ENCODE measurements at regions not wholly inside any gene's neighbourhood (a gene's known extent, or its start where the extent isn't known, plus 50 kb on each side); places are given as distances from the start of the nearest gene placed in this dataset.

DNA sequence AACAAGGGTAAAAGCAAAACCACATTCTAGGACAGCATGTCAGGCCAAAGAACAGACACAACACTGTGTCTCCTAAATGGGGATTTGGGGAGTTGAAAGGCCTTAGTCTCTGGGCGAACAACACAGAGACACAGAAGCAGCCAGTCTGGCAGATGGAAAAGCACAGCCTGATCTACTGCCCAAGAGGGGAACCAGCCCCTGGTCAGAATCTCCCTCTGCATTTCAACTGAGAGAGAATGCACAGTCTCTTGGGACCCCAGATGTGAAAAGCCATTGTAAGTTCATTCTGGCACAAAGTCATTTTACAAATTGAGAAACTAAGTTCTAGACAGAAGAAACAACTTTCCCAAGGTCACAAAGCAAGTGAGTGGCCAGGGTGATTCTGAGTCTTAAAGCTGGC, 331.7 kb downstream of the TNS1 start:
- ChIA-PET POLR2A (no interaction called here), CTCF (interaction anchor here (0.6 to 1.6 kb wide), 3 partner anchors 14 to 42 kb away, joined by 3 to 4 read pairs (median 3); no protein-coding TSS in a partner anchor)
- no peaks in the 10 kb centered on the region for H3K27me3 ChIP-seq (ENCODE audit: control insufficient read depth, insufficient read depth, low read length)
- H3K4me3 ChIP-seq (ENCODE audit: low read depth, low read length), result no peak overlapping the region
- DNase-seq (ENCODE audit: low read depth), result no peak
- H3K36me3 ChIP-seq (ENCODE audit: control insufficient read depth, insufficient read depth, low read length), result no peaks in the 10 kb centered on the region
- TF ChIP-seq, protein P1, sequence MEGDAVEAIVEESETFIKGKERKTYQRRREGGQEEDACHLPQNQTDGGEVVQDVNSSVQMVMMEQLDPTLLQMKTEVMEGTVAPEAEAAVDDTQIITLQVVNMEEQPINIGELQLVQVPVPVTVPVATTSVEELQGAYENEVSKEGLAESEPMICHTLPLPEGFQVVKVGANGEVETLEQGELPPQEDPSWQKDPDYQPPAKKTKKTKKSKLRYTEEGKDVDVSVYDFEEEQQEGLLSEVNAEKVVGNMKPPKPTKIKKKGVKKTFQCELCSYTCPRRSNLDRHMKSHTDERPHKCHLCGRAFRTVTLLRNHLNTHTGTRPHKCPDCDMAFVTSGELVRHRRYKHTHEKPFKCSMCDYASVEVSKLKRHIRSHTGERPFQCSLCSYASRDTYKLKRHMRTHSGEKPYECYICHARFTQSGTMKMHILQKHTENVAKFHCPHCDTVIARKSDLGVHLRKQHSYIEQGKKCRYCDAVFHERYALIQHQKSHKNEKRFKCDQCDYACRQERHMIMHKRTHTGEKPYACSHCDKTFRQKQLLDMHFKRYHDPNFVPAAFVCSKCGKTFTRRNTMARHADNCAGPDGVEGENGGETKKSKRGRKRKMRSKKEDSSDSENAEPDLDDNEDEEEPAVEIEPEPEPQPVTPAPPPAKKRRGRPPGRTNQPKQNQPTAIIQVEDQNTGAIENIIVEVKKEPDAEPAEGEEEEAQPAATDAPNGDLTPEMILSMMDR (IDR thresholded peaks at IDR 0.05; ENCODE audit: insufficient read depth, low read depth, low read length), result no peak

DNA sequence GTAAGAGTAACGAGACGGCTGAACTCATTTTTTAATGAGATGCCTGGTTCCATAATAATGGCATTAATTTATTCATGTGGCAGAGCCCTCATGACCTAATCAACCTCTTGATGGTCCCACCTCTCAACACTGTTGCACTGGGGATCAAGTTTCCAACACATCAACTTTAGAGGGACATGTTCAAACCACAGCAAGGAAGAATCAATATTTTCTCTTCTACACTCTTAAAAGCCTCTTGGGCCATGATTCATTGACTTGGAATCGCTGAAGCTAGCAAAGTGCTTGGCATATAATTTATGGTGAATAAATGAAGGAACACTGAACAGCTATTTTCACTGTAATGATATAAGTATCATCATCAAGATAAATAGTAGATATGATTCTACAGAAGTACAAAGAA, 333.0 kb downstream of the TNS1 start:
- H3K27me3 ChIP-seq (ENCODE audit: control insufficient read depth, insufficient read depth, low read length), result no peaks in the 10 kb centered on the region
- no peak overlapping the region for H3K4me3 ChIP-seq (ENCODE audit: low read depth, low read length)
- no peaks in the 10 kb centered on the region for H3K36me3 ChIP-seq (ENCODE audit: control insufficient read depth, insufficient read depth, low read length)
- CTCF ChIA-PET, result interaction anchor here (0.8 to 1.6 kb wide), 3 partner anchors 10 to 19 kb away, joined by 4 to 8 read pairs (median 5); no protein-coding TSS in a partner anchor
- POLR2A ChIA-PET, result no interaction called here
- TF ChIP-seq, protein P1 (IDR thresholded peaks at IDR 0.05; ENCODE audit: insufficient read depth, low read depth, low read length), result no peak
- no peak for DNase-seq (ENCODE audit: low read depth)

DNA sequence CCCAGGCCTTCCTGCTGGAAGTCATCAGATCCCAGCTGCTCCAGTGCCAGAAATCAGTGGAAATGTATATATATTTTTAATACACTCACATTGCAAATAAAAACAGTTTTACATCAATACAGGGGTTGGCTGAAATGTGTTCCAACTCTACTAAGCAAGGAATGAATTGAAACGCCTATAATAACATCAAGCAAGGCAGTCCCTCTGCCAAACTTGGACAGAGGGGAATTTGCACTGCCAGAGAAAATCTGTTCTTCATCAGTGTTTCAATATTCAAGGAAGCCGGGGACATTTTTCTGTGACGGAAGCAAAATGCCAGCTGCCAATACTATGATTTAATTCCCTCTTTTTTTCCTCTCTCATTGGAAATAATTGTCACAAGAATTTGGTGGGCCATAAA, 335.3 kb downstream of the TNS1 start:
- H3K27me3 ChIP-seq (ENCODE audit: control insufficient read depth, insufficient read depth, low read length), result no peaks in the 10 kb centered on the region
- no peaks in the 10 kb centered on the region for H3K36me3 ChIP-seq (ENCODE audit: control insufficient read depth, insufficient read depth, low read length)
- no peak for DNase-seq (ENCODE audit: low read depth)
- no peak overlapping the region for H3K4me3 ChIP-seq (ENCODE audit: low read depth, low read length)
- TF ChIP-seq, protein P1 (IDR thresholded peaks at IDR 0.05; ENCODE audit: insufficient read depth, low read depth, low read length), result no peak
- POLR2A ChIA-PET, result no interaction called here
- CTCF ChIA-PET, result interaction anchor here (0.7 to 1.2 kb wide), 3 partner anchors 12 to 47 kb away, joined by 3 read pairs; no protein-coding TSS in a partner anchor

DNA sequence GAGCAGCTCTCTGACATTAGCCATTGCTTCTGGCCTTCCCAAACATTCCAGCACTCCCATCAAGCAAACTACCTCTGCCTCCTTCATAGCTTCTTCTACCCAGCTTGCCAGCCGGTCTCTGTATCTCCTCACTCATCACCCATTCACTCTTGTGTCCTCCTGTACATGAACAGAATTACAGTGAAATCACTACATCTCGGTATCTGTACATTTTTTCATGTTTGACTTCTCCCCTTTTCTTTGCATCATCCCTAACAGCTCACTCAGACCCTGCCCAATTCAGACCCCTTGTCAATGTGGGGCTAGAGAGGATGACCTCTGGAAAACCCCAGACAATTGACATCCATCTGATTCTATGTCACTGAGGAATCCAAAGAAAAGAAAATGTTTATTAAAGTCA, 335.8 kb downstream of the TNS1 start:
- ChIA-PET POLR2A (interaction anchor here (0.5 to 1.3 kb wide), 2 partner anchors 14 to 971 kb away, joined by 3 to 5 read pairs; partner anchors contain the start of gene IGFBP5), CTCF (interaction anchor here (0.7 to 1.3 kb wide), 4 partner anchors 11 to 47 kb away, joined by 3 to 12 read pairs (median 3); no protein-coding TSS in a partner anchor)
- Histone ChIP-seq H3K27me3 (ENCODE audit: control insufficient read depth, insufficient read depth, low read length) (no peaks in the 10 kb centered on the region), H3K36me3 (ENCODE audit: control insufficient read depth, insufficient read depth, low read length) (no peaks in the 10 kb centered on the region), H3K4me3 (ENCODE audit: low read depth, low read length) (no peak overlapping the region)
- TF ChIP-seq, protein P1 (IDR thresholded peaks at IDR 0.05; ENCODE audit: insufficient read depth, low read depth, low read length), result no peak
- DNase-seq (ENCODE audit: low read depth), result no peak

DNA sequence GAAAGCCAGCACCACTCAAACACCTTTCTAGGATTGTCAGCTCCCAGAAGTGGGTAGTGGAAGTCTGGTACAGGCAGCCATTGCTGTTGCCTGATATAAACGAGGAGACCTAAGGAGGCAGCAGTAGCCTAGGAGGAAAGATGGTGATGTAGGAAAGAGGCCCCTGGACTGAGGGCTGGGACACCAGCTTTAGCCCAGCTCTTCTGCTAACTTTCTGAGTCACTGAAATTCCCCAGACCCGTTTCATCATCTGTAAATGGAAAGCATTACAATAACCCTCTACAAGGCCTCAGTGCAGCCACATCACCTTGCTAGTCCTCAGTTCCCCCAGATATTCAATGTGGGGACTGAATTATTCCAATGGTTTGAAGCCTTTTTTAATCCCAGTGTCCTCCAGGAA, 336.5 kb downstream of the TNS1 start:
- CTCF ChIA-PET, result interaction anchor here (0.8 to 1.3 kb wide), 3 partner anchors 11 to 48 kb away, joined by 3 to 12 read pairs (median 3); no protein-coding TSS in a partner anchor
- Histone ChIP-seq H3K4me3 (ENCODE audit: low read depth, low read length) (no peak overlapping the region), H3K27me3 (ENCODE audit: control insufficient read depth, insufficient read depth, low read length) (no peaks in the 10 kb centered on the region), H3K36me3 (ENCODE audit: control insufficient read depth, insufficient read depth, low read length) (no peaks in the 10 kb centered on the region)
- POLR2A ChIA-PET, result interaction anchor here (0.5 to 1.3 kb wide), 2 partner anchors 13 to 971 kb away, joined by 3 to 5 read pairs; partner anchors contain the start of gene IGFBP5
- DNase-seq (ENCODE audit: low read depth), result no peak
- TF ChIP-seq, protein P1 (IDR thresholded peaks at IDR 0.05; ENCODE audit: insufficient read depth, low read depth, low read length), result no peak

Measured in BJ (cell line).